Effector memory CD4-positive, alpha-beta T cell (primary cell): ENCODE measurements at regions not wholly inside any gene's neighbourhood (a gene's known extent, or its start where the extent isn't known, plus 50 kb on each side); places are given as distances from the start of the nearest gene placed in this dataset.
"Not testable (repeated sequence)": the region's sequence is repeated elsewhere in the genome, so short reads cannot be mapped to it uniquely, and the experiment has no call there.

Source experiments
- DNase-seq, 3 donors: peaks; one replicate each; pipeline ENCODE4 v3.0.0-alpha.2; 2020
- H3K27ac ChIP-seq: 2 replicates; pipeline ENCODE4 v1.7.0; 2013; ENCODE audit warnings: mild to moderate bottlenecking, low read length, moderate library complexity; ENCODE audit not compliant: insufficient read depth, poor library complexity, severe bottlenecking
- H3K27me3 ChIP-seq: replicated peaks from 2 replicates; pipeline ENCODE4 v1.7.0; 2013; ENCODE audit warnings: mild to moderate bottlenecking, low read length; ENCODE audit not compliant: insufficient read depth, control insufficient read depth, poor library complexity, severe bottlenecking
- H3K36me3 ChIP-seq: 2 replicates; pipeline ENCODE4 v1.7.0; 2013; ENCODE audit warnings: mild to moderate bottlenecking, low read length, moderate library complexity; ENCODE audit not compliant: control insufficient read depth, insufficient read depth
- H3K4me1 ChIP-seq: 2 replicates; pipeline ENCODE4 v1.7.0; 2013; ENCODE audit warnings: low read length, mild to moderate bottlenecking; ENCODE audit not compliant: control insufficient read depth, insufficient read depth, poor library complexity, severe bottlenecking
- H3K4me3 ChIP-seq: 2 replicates; pipeline ENCODE4 v1.7.0; 2013; ENCODE audit warnings: low read length, low read depth, mild to moderate bottlenecking; ENCODE audit not compliant: insufficient read depth, poor library complexity, severe bottlenecking
- H3K9me3 ChIP-seq: 2 replicates; pipeline ENCODE4 v1.7.0; 2013; ENCODE audit warnings: mild to moderate bottlenecking, low read length, moderate library complexity; ENCODE audit not compliant: control insufficient read depth

DNA sequence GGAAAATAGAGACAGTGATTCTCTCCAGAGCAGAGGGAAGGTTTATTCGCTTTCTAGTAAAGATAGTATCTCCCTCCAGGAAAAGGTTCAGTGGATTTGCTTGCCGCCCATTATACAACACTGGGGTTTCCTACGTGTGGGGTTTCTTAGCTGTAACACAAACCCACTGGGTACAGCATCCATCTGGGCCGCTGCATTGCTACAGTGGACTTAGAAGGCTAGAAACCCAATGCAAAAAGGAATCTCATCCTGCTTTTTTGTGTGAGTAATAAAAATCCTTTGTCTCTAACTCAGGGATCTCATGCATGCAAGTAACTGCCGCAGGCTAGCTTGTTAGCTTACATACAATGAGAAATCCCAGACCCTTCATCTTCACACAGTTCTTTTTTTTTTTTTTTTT is 67.1 kb upstream of the BCL2L14 start:
- H3K27me3 ChIP-seq = no peaks in the 10 kb centered on the region
- H3K4me1 ChIP-seq = peaks cover 29% of the 10 kb centered on the region
- no peaks in the 10 kb centered on the region for H3K9me3 ChIP-seq
- H3K36me3 ChIP-seq = no peaks in the 10 kb centered on the region
- no peak for DNase-seq
- H3K4me3 ChIP-seq = no peak overlapping the region
- H3K27ac ChIP-seq = no peak overlapping the region

DNA sequence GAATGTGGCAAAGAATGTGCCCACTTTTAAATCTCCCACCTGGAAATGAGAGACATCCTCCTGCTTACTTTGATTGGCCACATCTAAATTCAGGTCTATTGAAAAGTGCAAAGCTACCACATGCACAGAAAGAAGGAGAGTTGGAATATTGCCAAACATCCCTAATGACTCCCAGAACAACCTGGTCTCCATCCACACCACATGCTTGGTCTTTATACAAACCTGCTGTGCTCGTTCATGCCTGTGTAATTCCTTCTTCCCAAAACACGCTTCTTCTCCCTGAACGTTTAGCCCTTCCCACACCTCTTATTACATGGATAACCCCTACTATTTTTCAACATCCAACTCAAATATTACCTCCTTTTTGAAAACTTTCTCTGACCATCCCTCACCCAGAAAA is 66.2 kb upstream of the BCL2L14 start:
- Histone ChIP-seq H3K4me1 (peaks cover 31% of the 10 kb centered on the region), H3K4me3 (no peak overlapping the region), H3K27me3 (no peaks in the 10 kb centered on the region), H3K27ac (no peak overlapping the region), H3K9me3 (no peaks in the 10 kb centered on the region), H3K36me3 (no peaks in the 10 kb centered on the region)
- DNase-seq = no peak

GRCh38 chr12:12007001-12007712 is 63.6 kb upstream of the BCL2L14 start:
- Histone ChIP-seq H3K9me3 (no peaks in the 10 kb centered on the region), H3K27me3 (no peaks in the 10 kb centered on the region), H3K4me3 (no peak overlapping the region), H3K4me1 (peaks cover 49% of the 10 kb centered on the region), H3K27ac (peak overlapping the region; percentile 82), H3K36me3 (no peaks in the 10 kb centered on the region)
- DNase-seq = peak in 2 of 3 donors; percentile 50 to 62

DNA sequence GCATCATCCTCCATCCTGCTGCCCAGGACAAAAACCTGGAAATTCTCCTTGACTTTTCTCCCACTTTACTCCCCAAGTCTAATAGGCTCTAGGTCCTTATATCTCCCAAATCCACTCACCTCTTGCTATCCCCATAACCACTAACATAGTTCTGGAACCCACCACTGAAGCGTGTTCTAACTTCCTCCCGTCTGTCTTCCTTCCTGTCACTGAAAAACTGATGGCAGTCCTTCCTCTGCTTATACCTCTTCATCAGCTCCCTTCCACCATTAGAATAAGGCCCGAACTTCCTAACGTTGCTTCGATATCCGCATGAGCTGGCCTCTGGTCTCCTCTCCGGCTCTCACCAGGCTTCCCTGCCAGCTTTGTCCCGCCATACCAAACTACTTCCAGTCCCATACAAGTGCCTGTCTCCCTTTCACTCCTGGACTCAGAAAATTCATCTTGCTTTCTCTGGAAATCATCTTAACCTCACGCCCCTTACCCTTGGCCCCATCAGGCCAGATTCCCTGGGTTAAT is 63.0 kb upstream of the BCL2L14 start:
- no peak for DNase-seq
- Histone ChIP-seq H3K4me3 (no peak overlapping the region), H3K27ac (peak overlapping the region; percentile 82), H3K4me1 (peaks cover 56% of the 10 kb centered on the region), H3K36me3 (no peaks in the 10 kb centered on the region), H3K9me3 (no peaks in the 10 kb centered on the region), H3K27me3 (no peaks in the 10 kb centered on the region)

DNA sequence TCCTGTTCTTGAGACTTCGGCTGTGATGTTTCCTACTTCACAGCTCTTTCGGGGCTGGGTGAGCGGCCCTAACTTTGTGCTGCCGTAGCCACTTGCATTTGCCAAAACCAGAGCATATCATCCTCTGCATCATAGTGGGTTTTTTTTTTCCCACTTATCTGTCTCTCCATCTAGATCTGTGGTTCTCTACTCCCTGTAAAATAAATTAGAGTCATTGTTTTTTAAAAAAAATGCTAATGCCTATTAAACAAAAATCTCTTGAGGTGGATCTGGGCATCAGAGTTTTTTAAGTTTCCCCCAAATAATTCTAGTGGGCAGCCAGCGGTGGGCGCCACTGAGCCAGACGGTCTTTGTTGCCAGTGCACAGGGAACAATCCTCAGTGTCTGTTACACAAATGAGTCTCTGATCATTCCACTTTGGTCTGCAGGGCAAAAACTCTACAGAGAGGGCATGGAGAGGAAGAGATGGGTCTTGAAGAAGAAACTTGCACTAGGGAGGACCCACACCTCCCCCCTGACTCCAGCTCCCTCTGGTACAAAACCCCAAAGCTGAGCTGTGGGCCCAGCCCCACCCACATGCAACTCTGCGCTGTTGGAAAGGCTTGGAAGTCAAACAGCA is 62.4 kb upstream of the BCL2L14 start:
- peaks cover 57% of the 10 kb centered on the region for H3K4me1 ChIP-seq
- peak overlapping the region; percentile 82 for H3K27ac ChIP-seq
- H3K9me3 ChIP-seq = no peaks in the 10 kb centered on the region
- no peaks in the 10 kb centered on the region for H3K36me3 ChIP-seq
- peak in 1 of 3 donors; percentile 39 for DNase-seq
- peak overlapping the region; percentile 16 for H3K4me3 ChIP-seq
- no peaks in the 10 kb centered on the region for H3K27me3 ChIP-seq

GRCh38 chr12:12008931-12009611 is 61.7 kb upstream of the BCL2L14 start:
- Histone ChIP-seq H3K27me3 (no peaks in the 10 kb centered on the region), H3K4me3 (no peak overlapping the region), H3K27ac (peak overlapping the region; percentile 82), H3K36me3 (no peaks in the 10 kb centered on the region), H3K4me1 (peaks cover 57% of the 10 kb centered on the region), H3K9me3 (no peaks in the 10 kb centered on the region)
- peak in 2 of 3 donors; percentile 28 to 49 for DNase-seq

DNA sequence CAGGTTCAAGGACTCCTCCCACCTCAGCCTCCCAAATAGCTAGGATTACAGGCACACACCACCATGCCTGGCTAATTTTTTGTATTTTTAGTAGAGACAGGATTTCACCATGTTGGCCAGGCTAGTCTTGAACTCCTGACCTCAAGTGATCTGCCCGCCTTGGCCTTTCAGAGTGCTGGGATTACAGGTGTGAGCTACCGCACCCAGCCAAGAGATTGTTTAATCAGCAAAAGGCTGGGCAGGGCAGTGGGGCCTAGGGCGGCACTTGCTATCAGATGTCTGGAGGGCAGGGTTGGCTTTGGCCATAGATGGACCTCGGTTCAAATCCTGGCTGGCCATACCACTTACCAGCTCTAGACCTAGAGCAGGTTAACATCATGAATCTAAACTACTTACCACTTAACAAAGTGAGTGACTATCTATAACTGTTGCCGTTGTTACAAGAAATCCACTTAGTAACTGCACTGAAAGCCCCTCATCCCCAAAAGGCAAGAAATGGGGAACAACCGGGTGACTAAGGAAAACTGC is 60.9 kb upstream of the BCL2L14 start:
- H3K36me3 ChIP-seq, DNase-seq, H3K27me3 ChIP-seq, H3K9me3 ChIP-seq: not testable (repeated sequence)
- peaks cover 57% of the 10 kb centered on the region for H3K4me1 ChIP-seq
- peak overlapping the region; percentile 20 for H3K4me3 ChIP-seq
- peak overlapping the region; percentile 82 for H3K27ac ChIP-seq

- no peaks in the 10 kb centered on the region for H3K36me3 ChIP-seq
- H3K9me3 ChIP-seq = no peaks in the 10 kb centered on the region
- peak; percentile 26 to 49 (median 28) for DNase-seq
- H3K4me3 ChIP-seq = peak overlapping the region; percentile 20
- H3K4me1 ChIP-seq = peaks cover 57% of the 10 kb centered on the region
- peak overlapping the region; percentile 82 for H3K27ac ChIP-seq
- H3K27me3 ChIP-seq = no peaks in the 10 kb centered on the region
Measured at GRCh38 chr12:12010277-12011039, 60.3 kb upstream of the BCL2L14 start.

GRCh38 chr12:12011880-12012260 is 58.9 kb upstream of the BCL2L14 start:
- peaks cover 62% of the 10 kb centered on the region for H3K4me1 ChIP-seq
- no peak for DNase-seq

More at GRCh38 chr12:12011880-12012260, 58.9 kb upstream of the BCL2L14 start:
- H3K36me3 ChIP-seq = no peaks in the 10 kb centered on the region
- no peaks in the 10 kb centered on the region for H3K9me3 ChIP-seq
- no peak overlapping the region for H3K4me3 ChIP-seq
- no peak overlapping the region for H3K27ac ChIP-seq
- no peaks in the 10 kb centered on the region for H3K27me3 ChIP-seq
